GM12878 (cell line): ENCODE measurements at regions not wholly inside any gene's neighbourhood (a gene's known extent, or its start where the extent isn't known, plus 50 kb on each side); places are given as distances from the start of the nearest gene placed in this dataset.

Experiments used
- ATAC-seq: fragments of 200-7000 bp; cut with Tn5 transposase; 3 replicates; pipeline ENCODE4 v1.9.1; 2020; ENCODE audit warnings: mild to moderate bottlenecking, moderate library complexity
- BruUV-seq: library from RNA; stranded (reverse); fragments of 400-500 nt; replicated peaks from 2 replicates; lab custom pipeline; 2021; lab: Mats Ljungman, UMichigan
- CTCF ChIA-PET: fragments of 300-600 bp; sonication (Branson Sonifier 250); formaldehyde crosslinking; extraction: SDS; loops from one replicate; lab custom pipeline; 2021; ENCODE audit warnings: inconsistent platforms; lab: Yijun Ruan, JAX
- POLR2A ChIA-PET: fragments of 350-600 bp; formaldehyde crosslinking; extraction: SDS; loops from one replicate; lab custom pipeline; 2021; ENCODE audit warnings: inconsistent platforms; lab: Charles Lee
- RAD21 ChIA-PET: fragments of 300-600 bp; sonication (Branson Sonifier 250); formaldehyde crosslinking; loops from one replicate; lab custom pipeline; 2023; ENCODE audit warnings: antibody characterized with exemption; ENCODE audit not compliant: unreplicated experiment; lab: Charles Lee
- SMC1A ChIA-PET: fragments of 300-600 bp; sonication (Branson Sonifier 250); formaldehyde crosslinking; loops from one replicate; lab custom pipeline; 2023; ENCODE audit not compliant: unreplicated experiment, uncharacterized antibody; lab: Charles Lee
- DNase-seq: peaks from one replicate; pipeline ENCODE4 v3.0.0-alpha.2; 2011; ENCODE audit warnings: low read depth, low spot score
- FAIRE-seq: peaks from 3 replicates; lab custom pipeline; 2011; peaks lifted over from hg19 to GRCh38; lab: Jason Lieb, UNC
- H2AFZ ChIP-seq: 2 replicates; pipeline ENCODE4 v1.6.0; 2011; ENCODE audit warnings: low read depth, low read length, control low read depth; ENCODE audit not compliant: control insufficient read depth
- H3K27ac ChIP-seq: 2 replicates; pipeline ENCODE4 v1.5.1; 2011; ENCODE audit warnings: control low read depth; ENCODE audit not compliant: control insufficient read depth, insufficient read depth
- H3K27me3 ChIP-seq, 2 experiments: replicated peaks in 1 of 2; 2 replicates each; pipeline versions ENCODE4 v1.6.0 to v1.6.1; 2011; ENCODE audit warnings: low read length in 1 of 2; ENCODE audit not compliant: control insufficient read depth in 2 of 2, insufficient read depth in 2 of 2
- H3K36me3 ChIP-seq, 2 experiments: 2 replicates each; pipeline ENCODE4 v1.5.1; 2011; ENCODE audit warnings: low read length in 1 of 2; ENCODE audit not compliant: control insufficient read depth in 2 of 2, insufficient read depth in 2 of 2
- H3K4me1 ChIP-seq: 2 replicates; pipeline ENCODE4 v1.6.1; 2011; ENCODE audit warnings: mild to moderate bottlenecking, low read length, moderate library complexity, mixed read lengths; ENCODE audit not compliant: control insufficient read depth, insufficient read depth
- H3K4me2 ChIP-seq: 2 replicates; pipeline ENCODE4 v1.6.0; 2011; ENCODE audit warnings: control low read depth; ENCODE audit not compliant: control insufficient read depth, insufficient read depth
- H3K4me3 ChIP-seq: fragments of 200-600 bp; sonication (generic); 2 replicates; pipeline ENCODE4 v1.5.1; 2016
- H3K79me2 ChIP-seq: 2 replicates; pipeline ENCODE4 v1.6.0; 2011; ENCODE audit warnings: low read length; ENCODE audit not compliant: control insufficient read depth, insufficient read depth
- H3K9ac ChIP-seq: 2 replicates; pipeline ENCODE4 v1.8.0; 2011; ENCODE audit warnings: low read length, control low read depth, mixed read lengths; ENCODE audit not compliant: control insufficient read depth, insufficient read depth
- H3K9me3 ChIP-seq: replicated peaks from 3 replicates; pipeline ENCODE4 v1.5.1; 2011; ENCODE audit warnings: mild to moderate bottlenecking, low read length; ENCODE audit not compliant: control insufficient read depth, insufficient read depth
- H4K20me1 ChIP-seq: 2 replicates; pipeline ENCODE4 v1.6.0; 2011; ENCODE audit not compliant: control insufficient read depth, insufficient read depth
- ATF7 ChIP-seq: fragments of 450-650 bp; IDR thresholded peaks from 2 replicates; pipeline ENCODE4 v1.6.1; 2016; ENCODE audit warnings: low read depth, mild to moderate bottlenecking
- BACH1 ChIP-seq: fragments of 450-650 bp; IDR thresholded peaks from 2 replicates; pipeline ENCODE4 v1.6.1; 2017; ENCODE audit warnings: mild to moderate bottlenecking, borderline replicate concordance
- CHD2 ChIP-seq: IDR thresholded peaks from 2 replicates; pipeline ENCODE4 v1.6.1; 2011; ENCODE audit warnings: low read depth, low read length, improper control_type of control experiment, borderline replicate concordance
- POLR2AphosphoS5 ChIP-seq: IDR thresholded peaks from 2 replicates; pipeline ENCODE4 v1.6.1; 2011; ENCODE audit warnings: mild to moderate bottlenecking, low read length, inconsistent platforms
- RELA ChIP-seq: fragments of 450-650 bp; IDR thresholded peaks from 2 replicates; pipeline ENCODE4 v1.8.0; 2014; ENCODE audit warnings: borderline replicate concordance; ENCODE audit not compliant: partially characterized antibody
- SUPT20H ChIP-seq: IDR thresholded peaks from 2 replicates; pipeline ENCODE4 v1.6.1; 2011; ENCODE audit warnings: low read depth, mild to moderate bottlenecking, low read length, moderate library complexity, borderline replicate concordance; ENCODE audit not compliant: control insufficient read depth
- USF1 ChIP-seq: IDR thresholded peaks from 2 replicates; pipeline ENCODE4 v1.6.1; 2011; ENCODE audit warnings: borderline replicate concordance, low read depth, mild to moderate bottlenecking, moderate library complexity, mixed read lengths, low read length; ENCODE audit not compliant: insufficient read depth; ENCODE audit errors: extremely low read length
- YBX1 ChIP-seq: fragments of 450-650 bp; IDR thresholded peaks from 2 replicates; pipeline ENCODE4 v1.6.1; 2016; ENCODE audit warnings: antibody characterized with exemption
- ZBED1 ChIP-seq: IDR thresholded peaks from 2 replicates; pipeline ENCODE4 v1.6.1; 2016; ENCODE audit warnings: borderline replicate concordance
- in situ Hi-C: fragments of 300-500 bp; cut with MboI; formaldehyde crosslinking; loops from 9 replicates; pipeline ENCODE4 v1.14.3; 2018; ENCODE audit warnings: mixed read lengths
- intact Hi-C: fragments of 100-400 bp; cut with micrococcal nuclease; formaldehyde crosslinking; loops from one replicate; pipeline ENCODE4 v1.14.2; 2022; ENCODE audit not compliant: unreplicated experiment
- TF ChIP-seq, protein P1 (sequence below): IDR thresholded peaks from 2 replicates; pipeline ENCODE4 v1.6.1; 2012; ENCODE audit warnings: low read depth, low read length, improper control_type of control experiment

GRCh38 chr12:33670284-33670683, 230.7 kb upstream of the SYT10 start (continued):
- TF ChIP-seq, protein P1, sequence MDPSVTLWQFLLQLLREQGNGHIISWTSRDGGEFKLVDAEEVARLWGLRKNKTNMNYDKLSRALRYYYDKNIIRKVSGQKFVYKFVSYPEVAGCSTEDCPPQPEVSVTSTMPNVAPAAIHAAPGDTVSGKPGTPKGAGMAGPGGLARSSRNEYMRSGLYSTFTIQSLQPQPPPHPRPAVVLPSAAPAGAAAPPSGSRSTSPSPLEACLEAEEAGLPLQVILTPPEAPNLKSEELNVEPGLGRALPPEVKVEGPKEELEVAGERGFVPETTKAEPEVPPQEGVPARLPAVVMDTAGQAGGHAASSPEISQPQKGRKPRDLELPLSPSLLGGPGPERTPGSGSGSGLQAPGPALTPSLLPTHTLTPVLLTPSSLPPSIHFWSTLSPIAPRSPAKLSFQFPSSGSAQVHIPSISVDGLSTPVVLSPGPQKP = no peak

DNA sequence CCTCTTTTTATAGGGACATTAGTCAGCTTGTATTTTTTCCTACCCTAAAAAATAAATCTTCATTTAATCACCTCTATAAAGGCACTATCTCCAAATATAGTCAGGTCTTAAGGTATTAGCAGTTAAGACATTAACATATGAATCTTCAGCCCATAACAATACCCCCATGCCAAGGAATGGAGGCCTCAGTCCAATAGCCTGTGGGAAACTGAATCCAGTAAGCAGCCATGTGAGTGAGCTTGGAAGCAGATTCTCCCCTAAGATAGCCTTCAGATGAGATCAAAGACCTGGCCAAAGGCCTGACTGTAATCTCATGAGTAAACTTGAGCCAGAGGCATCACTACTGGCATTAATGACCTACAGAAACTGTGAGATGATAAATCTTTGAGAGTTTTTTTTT, 232.1 kb upstream of the SYT10 start:
- ChIA-PET CTCF (no interaction called here), POLR2A (no interaction called here), SMC1A (no interaction called here), RAD21 (no interaction called here)
- DNase-seq (no peak), ATAC-seq (no peak), FAIRE-seq (no peak)
- no peaks in the 10 kb centered on the region for H3K79me2 ChIP-seq
- H3K9me3 ChIP-seq = no peaks in the 10 kb centered on the region
- no peak overlapping the region for H2AFZ ChIP-seq
- intact Hi-C loops (no loop called here), in situ Hi-C loops (no loop called here)
- no TSS peak for BruUV-seq
- no peaks in the 10 kb centered on the region for H3K36me3 ChIP-seq
- H4K20me1 ChIP-seq = no peaks in the 10 kb centered on the region
- no peak overlapping the region for H3K9ac ChIP-seq
- H3K27ac ChIP-seq = no peak overlapping the region
- TF ChIP-seq POLR2AphosphoS5 (no peak), ZBED1 (no peak), USF1 (no peak), ATF7 (no peak), YBX1 (no peak), CHD2 (no peak), BACH1 (no peak), RELA (no peak), SUPT20H (no peak)
- H3K4me2 ChIP-seq = no peak overlapping the region
- H3K4me3 ChIP-seq = no peak overlapping the region
- no peaks in the 10 kb centered on the region for H3K4me1 ChIP-seq
- no peaks in the 10 kb centered on the region for H3K27me3 ChIP-seq
